ENCODE measurements at regions not wholly inside any gene's neighbourhood (a gene's known extent, or its start where the extent isn't known, plus 50 kb on each side); places are given as distances from the start of the nearest gene placed in this dataset.
A peak's percentile ranks its signal among the peaks of the same experiment; 100 is the strongest.

GRCh38 chr9:111149018-111149759, 110.9 kb upstream of the LPAR1 start:
- no peak for DNase-seq (ENCODE audit: low read depth, low spot score)

- DNase-seq (ENCODE audit: low read depth, low spot score): no peak
Observed at GRCh38 chr9:111148052-111149017, 110.1 kb upstream of the LPAR1 start.

GRCh38 chr9:111147041-111147440, 108.8 kb upstream of the LPAR1 start:
- DNase-seq (ENCODE audit: low read depth, low spot score): no peak

- no peak for DNase-seq (ENCODE audit: low read depth, low spot score)
Observed at GRCh38 chr9:111144741-111145140, 106.5 kb upstream of the LPAR1 start.

GRCh38 chr9:111136180-111136579, 97.9 kb upstream of the LPAR1 start:
- DNase-seq (ENCODE audit: low read depth, low spot score): no peak

- no peak for DNase-seq (ENCODE audit: low read depth, low spot score)
Observed at GRCh38 chr9:111131211-111131610, 92.9 kb upstream of the LPAR1 start.

- DNase-seq (ENCODE audit: low read depth, low spot score): no peak
Observed at GRCh38 chr9:111120526-111120925, 82.3 kb upstream of the LPAR1 start.

- DNase-seq (ENCODE audit: low read depth, low spot score): peak; percentile 24
Observed at GRCh38 chr9:111118256-111118948, 80.1 kb upstream of the LPAR1 start.

GRCh38 chr9:111114486-111114885, 76.2 kb upstream of the LPAR1 start:
- DNase-seq (ENCODE audit: low read depth, low spot score): no peak

GRCh38 chr9:111113712-111114111, 75.4 kb upstream of the LPAR1 start:
- no peak for DNase-seq (ENCODE audit: low read depth, low spot score)

GRCh38 chr9:111110805-111111204, 72.5 kb upstream of the LPAR1 start:
- DNase-seq (ENCODE audit: low read depth, low spot score): no peak

GRCh38 chr9:111108946-111109345, 70.7 kb upstream of the LPAR1 start:
- DNase-seq (ENCODE audit: low read depth, low spot score): no peak

GRCh38 chr9:111107141-111107540, 68.9 kb upstream of the LPAR1 start:
- no peak for DNase-seq (ENCODE audit: low read depth, low spot score)

GRCh38 chr9:111106202-111106601, 67.9 kb upstream of the LPAR1 start:
- no peak for DNase-seq (ENCODE audit: low read depth, low spot score)

GRCh38 chr9:111102793-111103464, 64.7 kb upstream of the LPAR1 start:
- no peak for DNase-seq (ENCODE audit: low read depth, low spot score)

- no peak for DNase-seq (ENCODE audit: low read depth, low spot score)
Observed at GRCh38 chr9:111099199-111100008, 61.1 kb upstream of the LPAR1 start.

- DNase-seq (ENCODE audit: low read depth, low spot score): no peak
Observed at GRCh38 chr9:111098093-111098492, 59.8 kb upstream of the LPAR1 start.

GRCh38 chr9:111096051-111096450, 57.8 kb upstream of the LPAR1 start:
- no peak for DNase-seq (ENCODE audit: low read depth, low spot score)

GRCh38 chr9:111095441-111095840, 57.2 kb upstream of the LPAR1 start:
- no peak for DNase-seq (ENCODE audit: low read depth, low spot score)

GRCh38 chr9:111094958-111095357, 56.7 kb upstream of the LPAR1 start:
- no peak for DNase-seq (ENCODE audit: low read depth, low spot score)
